ENCODE measurements at regions not wholly inside any gene's neighbourhood (a gene's known extent, or its start where the extent isn't known, plus 50 kb on each side); places are given as distances from the start of the nearest gene placed in this dataset.
"Not testable (repeated sequence)": the region's sequence is repeated elsewhere in the genome, so short reads cannot be mapped to it uniquely, and the experiment has no call there.

GRCh38 chr12:89870413-89871184 is 162.0 kb upstream of the ATP2B1 start:
- DNase-seq, result no peak

- not testable (repeated sequence) for DNase-seq
Observed at GRCh38 chr12:89867611-89868010, 159.0 kb upstream of the ATP2B1 start.

GRCh38 chr12:89864411-89864810 is 155.8 kb upstream of the ATP2B1 start:
- no peak for DNase-seq

GRCh38 chr12:89863968-89864367 is 155.3 kb upstream of the ATP2B1 start:
- no peak for DNase-seq

- DNase-seq, result no peak
Observed at GRCh38 chr12:89863493-89863938, 154.9 kb upstream of the ATP2B1 start.

GRCh38 chr12:89862511-89863445 is 154.1 kb upstream of the ATP2B1 start:
- no peak for DNase-seq

DNA sequence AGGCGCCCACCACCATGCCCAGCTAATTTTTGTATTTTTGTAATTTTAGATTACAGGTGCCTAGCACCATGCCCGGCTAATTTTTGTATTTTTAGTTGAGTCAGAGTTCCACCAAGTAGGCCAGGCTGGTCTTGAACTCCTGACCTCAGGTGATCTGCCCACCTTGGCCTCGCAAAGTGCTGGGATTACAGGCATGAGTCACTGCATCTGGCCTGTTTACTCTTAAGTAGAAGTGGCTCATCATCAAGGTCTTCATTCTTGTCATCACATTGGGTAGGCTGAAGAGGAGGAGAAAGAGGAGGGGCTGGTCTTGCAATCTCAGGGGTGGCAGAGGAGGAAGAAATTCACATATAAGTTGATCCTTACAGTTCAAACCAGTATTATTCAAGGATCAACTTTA is 152.4 kb upstream of the ATP2B1 start:
- no peak for DNase-seq

GRCh38 chr12:89859508-89860220 is 151.0 kb upstream of the ATP2B1 start:
- no peak for DNase-seq

DNA sequence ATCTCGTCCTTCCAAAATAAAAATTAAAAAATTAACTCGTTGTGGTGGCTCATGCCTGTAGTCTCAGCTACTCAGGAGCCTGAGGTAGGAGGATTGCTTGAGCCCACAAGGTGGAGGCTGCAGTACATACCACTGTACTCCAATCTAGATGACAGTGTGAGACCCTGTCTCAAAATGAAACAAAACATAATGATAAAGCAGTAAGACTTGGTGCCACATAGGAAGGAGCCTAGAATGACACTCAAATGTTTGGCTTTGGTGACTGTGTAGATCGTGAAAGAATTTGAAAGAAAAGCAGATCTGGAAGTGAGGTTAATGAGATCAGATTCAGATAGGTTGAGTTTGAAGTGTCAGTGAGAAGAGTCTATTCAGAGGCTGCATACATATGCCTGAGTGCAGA is 150.1 kb upstream of the ATP2B1 start:
- no peak for DNase-seq

DNA sequence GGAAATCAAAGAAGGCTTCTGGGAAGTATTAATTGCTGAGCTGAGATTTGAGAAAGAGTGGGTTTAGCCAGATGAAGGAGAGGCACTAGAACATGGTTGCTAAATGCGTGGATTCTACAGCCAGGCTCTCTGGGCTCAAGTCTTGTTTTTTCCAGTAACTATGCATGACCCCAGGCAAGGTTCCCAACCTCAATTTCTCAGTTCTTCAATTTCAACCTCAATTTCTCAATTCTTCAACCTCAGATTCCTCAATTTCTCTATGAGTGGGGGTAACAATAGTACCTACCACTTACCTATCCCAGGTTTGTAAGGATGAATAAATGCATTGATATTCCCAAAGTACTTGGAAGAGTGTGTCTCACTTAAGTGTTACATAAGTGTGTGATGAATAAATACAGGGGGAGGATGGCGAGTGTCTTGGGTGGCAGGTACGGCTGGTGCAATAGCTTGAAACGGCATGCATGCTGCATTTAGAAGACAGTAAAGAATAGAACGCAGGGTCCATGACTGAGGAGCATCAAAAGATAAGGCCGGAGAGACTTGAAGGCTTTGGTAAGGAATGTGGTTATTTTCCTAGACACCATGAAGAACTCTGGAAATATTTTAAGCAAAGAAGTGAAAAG is 149.1 kb upstream of the ATP2B1 start:
- no peak for DNase-seq

DNA sequence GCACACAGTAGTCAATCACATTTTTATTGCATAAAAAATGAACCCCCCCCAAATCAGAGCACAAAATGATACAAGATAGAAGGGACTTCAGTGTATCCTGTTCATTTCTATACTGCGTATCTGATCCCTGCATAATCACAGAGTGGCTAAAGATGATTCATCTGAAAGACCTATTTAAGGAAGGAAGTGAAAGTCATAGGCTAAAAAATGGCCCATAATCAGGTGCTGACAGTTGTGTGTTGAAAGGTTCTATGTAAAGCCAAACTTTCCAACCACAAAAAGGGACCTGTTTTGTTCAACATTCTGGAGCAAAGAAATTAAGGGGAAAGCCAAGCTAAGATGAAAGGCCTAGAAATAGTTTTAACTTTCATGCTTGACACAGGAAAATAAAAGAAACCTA is 147.8 kb upstream of the ATP2B1 start:
- no peak for DNase-seq

DNA sequence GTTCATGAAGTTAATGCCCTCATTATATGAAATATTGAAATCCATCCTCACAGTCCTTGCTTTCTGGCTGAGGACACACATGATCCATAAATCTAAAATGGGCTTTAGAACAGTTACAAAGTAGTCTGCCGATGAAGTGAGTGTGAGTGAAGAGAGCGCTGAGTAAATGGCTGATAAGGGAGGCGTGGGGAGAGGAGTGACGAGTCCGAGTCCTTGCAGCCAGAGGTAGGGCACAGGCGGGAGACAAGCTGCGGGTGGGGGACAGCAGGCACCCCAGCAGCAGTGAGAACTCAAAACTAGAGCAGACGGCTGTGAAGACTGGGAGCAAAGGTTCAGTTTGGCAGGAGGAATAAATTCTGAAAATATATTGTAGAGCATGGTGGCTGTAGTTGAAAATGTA is 140.1 kb upstream of the ATP2B1 start:
- DNase-seq, result no peak

- no peak for DNase-seq
Observed at GRCh38 chr12:89846473-89847055, 137.9 kb upstream of the ATP2B1 start.

DNA sequence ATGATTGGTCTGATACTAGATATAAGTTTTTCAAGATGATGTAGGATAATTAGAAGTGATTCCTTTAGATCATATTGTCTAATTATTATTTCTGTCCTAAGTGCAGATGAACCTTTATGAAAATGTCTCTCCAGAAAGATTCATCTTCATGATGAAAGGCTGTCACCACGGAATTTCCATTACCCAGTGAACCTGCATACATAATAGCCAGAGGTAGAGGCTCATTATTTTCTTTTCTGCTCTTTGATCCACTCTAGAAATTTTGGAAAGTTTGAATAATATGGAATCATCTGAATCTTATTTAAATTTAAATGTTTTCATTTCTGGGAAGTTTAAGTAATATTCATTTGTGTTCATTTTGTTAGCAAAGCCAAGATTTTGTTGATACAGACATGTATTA is 137.1 kb upstream of the ATP2B1 start:
- no peak for DNase-seq

DNA sequence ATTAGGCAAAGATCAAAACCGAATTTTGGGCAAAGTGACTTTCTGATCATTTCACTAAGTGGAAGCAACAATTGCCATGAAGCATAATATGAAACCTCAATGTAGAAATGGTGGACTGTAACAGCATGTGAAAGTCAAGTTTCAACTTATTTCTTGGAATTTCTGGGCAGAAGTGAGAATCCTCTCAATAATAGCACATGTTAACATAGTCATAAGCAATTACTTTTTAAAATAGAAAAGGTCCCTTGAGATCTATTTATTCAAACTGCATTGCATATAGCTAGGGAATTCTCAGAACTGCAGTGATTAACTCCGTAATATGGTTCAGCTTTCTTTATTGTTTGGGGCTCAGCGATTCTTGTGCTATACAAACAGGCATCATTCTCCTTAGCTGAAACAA is 136.7 kb upstream of the ATP2B1 start:
- no peak for DNase-seq

DNA sequence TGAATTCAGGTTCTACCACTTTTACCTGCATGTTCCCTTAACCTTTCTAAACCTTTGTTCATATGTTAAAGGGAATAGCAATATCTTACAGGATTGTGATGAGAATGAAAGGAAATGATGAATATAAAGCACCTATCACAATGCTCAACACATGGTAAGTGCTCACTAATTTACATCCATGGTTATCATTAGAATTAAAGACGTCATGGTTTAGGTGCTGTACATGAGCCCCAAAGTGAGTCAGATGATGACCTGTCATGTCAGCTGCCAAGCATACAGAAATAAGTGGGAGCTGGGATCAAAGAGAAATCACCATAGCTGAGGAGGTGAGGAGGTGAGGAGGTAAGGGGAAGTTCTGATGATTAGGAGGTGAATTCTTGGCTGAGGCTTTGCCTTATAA is 135.9 kb upstream of the ATP2B1 start:
- DNase-seq, result no peak

- DNase-seq, result no peak
Observed at GRCh38 chr12:89840162-89840922, 131.7 kb upstream of the ATP2B1 start.

DNA sequence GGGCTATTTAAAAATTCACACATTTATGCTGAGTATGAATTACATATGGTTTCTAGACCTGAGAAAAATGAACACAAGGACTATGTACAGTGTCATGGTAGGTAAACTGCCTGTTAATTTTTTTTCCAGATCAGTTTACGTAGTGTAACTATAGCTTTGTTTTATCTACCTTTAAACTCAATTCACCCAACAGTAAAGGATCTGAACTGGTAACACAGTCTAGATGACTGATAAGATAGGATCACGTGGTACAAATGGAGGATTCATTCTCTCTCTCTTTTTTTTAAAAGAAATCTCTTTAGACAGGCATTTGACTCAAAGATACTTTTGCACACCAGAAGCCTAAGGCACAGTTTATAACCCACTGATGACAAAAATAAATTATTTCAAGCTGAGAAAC is 130.8 kb upstream of the ATP2B1 start:
- DNase-seq, result no peak

DNA sequence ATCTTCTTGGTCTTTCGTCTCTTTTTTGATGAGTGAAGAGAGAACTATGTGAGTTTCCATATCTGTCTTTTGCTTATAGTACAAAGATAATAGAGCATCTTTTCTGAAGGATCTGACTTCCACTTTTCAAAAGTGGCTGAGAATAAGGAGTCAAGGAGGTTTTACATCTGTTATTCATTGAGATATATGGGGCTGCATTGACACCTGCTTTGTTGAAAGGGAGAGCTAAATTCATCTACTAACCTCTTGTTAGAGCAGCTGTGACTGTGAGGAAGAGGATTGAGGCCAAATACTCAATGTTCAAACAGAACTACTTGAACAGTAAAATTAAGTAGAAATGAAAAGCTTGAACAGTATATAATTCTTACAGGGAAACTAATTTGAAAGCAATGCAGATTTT is 130.2 kb upstream of the ATP2B1 start:
- no peak for DNase-seq

- no peak for DNase-seq
Observed at GRCh38 chr12:89836026-89836425, 127.4 kb upstream of the ATP2B1 start.

DNA sequence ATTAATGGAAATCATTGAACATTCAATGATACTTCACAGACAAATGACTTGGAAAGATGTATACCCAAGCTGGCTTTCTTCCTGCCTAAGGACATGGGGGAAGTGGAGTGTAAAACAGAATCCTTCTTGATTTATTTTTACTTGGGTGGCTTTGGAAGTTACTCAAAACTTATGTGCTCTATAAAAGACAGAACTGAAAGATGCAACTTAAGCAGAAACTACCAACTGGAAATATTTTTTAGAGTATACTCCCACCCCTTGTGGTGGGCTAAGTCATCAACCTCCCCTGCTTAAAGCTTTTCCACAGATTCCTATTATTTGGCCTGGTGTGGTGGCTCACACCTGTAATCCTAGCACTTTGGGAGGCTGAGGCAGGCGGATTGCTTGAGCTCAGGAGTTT is 126.0 kb upstream of the ATP2B1 start:
- no peak for DNase-seq
